Type B pancreatic cell (in vitro differentiated cells): ENCODE measurements at regions not wholly inside any gene's neighbourhood (a gene's known extent, or its start where the extent isn't known, plus 50 kb on each side); places are given as distances from the start of the nearest gene placed in this dataset.

Source experiments
- DNase-seq: peaks from one replicate; pipeline ENCODE4 v3.0.0; 2021; ENCODE audit warnings: mixed read lengths; ENCODE audit not compliant: unreplicated experiment; ENCODE audit errors: extremely low spot score
- H3K27ac Mint-ChIP-seq: 2 replicates; pipeline ENCODE4 v1.8.0; 2021; ENCODE audit warnings: mild to moderate bottlenecking, mixed read lengths
- H3K27me3 Mint-ChIP-seq: 2 replicates; pipeline ENCODE4 v1.8.0; 2021; ENCODE audit warnings: mixed read lengths
- H3K36me3 Mint-ChIP-seq: 2 replicates; pipeline ENCODE4 v1.8.0; 2021; ENCODE audit warnings: mixed read lengths
- H3K4me1 Mint-ChIP-seq: one replicate; pipeline ENCODE4 v1.8.0; 2021; ENCODE audit warnings: mixed read lengths; ENCODE audit not compliant: unreplicated experiment
- H3K4me3 Mint-ChIP-seq: 2 replicates; pipeline ENCODE4 v1.8.0; 2021; ENCODE audit warnings: mild to moderate bottlenecking, mixed read lengths
- H3K9me3 Mint-ChIP-seq: 2 replicates; pipeline ENCODE4 v1.8.0; 2021; ENCODE audit warnings: mixed read lengths
- CTCF ChIP-seq: fragments of 200-600 bp; sonication (generic); conservative IDR thresholded peaks from 2 replicates; pipeline ENCODE4 v1.5.0; 2021; ENCODE audit warnings: antibody characterized with exemption, mild to moderate bottlenecking

- no peaks in the 10 kb centered on the region for H3K9me3 Mint-ChIP-seq
- no peak overlapping the region for H3K4me3 Mint-ChIP-seq
- no peak for TF ChIP-seq CTCF
- H3K27me3 Mint-ChIP-seq = no peaks in the 10 kb centered on the region
- no peak for DNase-seq
- no peaks in the 10 kb centered on the region for H3K36me3 Mint-ChIP-seq
- peaks cover 19% of the 10 kb centered on the region for H3K4me1 Mint-ChIP-seq
- H3K27ac Mint-ChIP-seq = no peak overlapping the region
Observed at GRCh38 chr4:180770265-180770664, 1472.9 kb upstream of the TENM3 start.

GRCh38 chr4:180784940-180785339, 1458.3 kb upstream of the TENM3 start:
- no peak for DNase-seq
- H3K36me3 Mint-ChIP-seq = no peaks in the 10 kb centered on the region
- H3K9me3 Mint-ChIP-seq = peaks cover 6% of the 10 kb centered on the region
- no peak overlapping the region for H3K27ac Mint-ChIP-seq
- H3K27me3 Mint-ChIP-seq = no peaks in the 10 kb centered on the region
- TF ChIP-seq CTCF = no peak
- H3K4me3 Mint-ChIP-seq = no peak overlapping the region
- H3K4me1 Mint-ChIP-seq = no peaks in the 10 kb centered on the region

GRCh38 chr4:180788729-180789128, 1454.5 kb upstream of the TENM3 start:
- Mint-ChIP-seq H3K36me3 (no peaks in the 10 kb centered on the region), H3K27me3 (no peaks in the 10 kb centered on the region), H3K27ac (no peak overlapping the region), H3K9me3 (peaks cover 6% of the 10 kb centered on the region), H3K4me3 (no peak overlapping the region), H3K4me1 (no peaks in the 10 kb centered on the region)
- no peak for TF ChIP-seq CTCF
- no peak for DNase-seq

GRCh38 chr4:180789929-180790328, 1453.3 kb upstream of the TENM3 start:
- no peak for TF ChIP-seq CTCF
- Mint-ChIP-seq H3K4me1 (no peaks in the 10 kb centered on the region), H3K36me3 (no peaks in the 10 kb centered on the region), H3K4me3 (no peak overlapping the region), H3K27ac (no peak overlapping the region), H3K27me3 (no peaks in the 10 kb centered on the region), H3K9me3 (peaks cover 6% of the 10 kb centered on the region)
- DNase-seq = no peak

- no peak overlapping the region for H3K27ac Mint-ChIP-seq
- peaks cover 6% of the 10 kb centered on the region for H3K9me3 Mint-ChIP-seq
- DNase-seq = no peak
- no peaks in the 10 kb centered on the region for H3K27me3 Mint-ChIP-seq
- no peak overlapping the region for H3K4me3 Mint-ChIP-seq
- H3K4me1 Mint-ChIP-seq = no peaks in the 10 kb centered on the region
- no peaks in the 10 kb centered on the region for H3K36me3 Mint-ChIP-seq
- no peak for TF ChIP-seq CTCF
Observed at GRCh38 chr4:180790471-180790870, 1452.7 kb upstream of the TENM3 start.

GRCh38 chr4:180792541-180792940, 1450.7 kb upstream of the TENM3 start:
- Mint-ChIP-seq H3K9me3 (peaks cover 3% of the 10 kb centered on the region), H3K4me1 (no peaks in the 10 kb centered on the region), H3K4me3 (no peak overlapping the region), H3K27me3 (no peaks in the 10 kb centered on the region), H3K27ac (no peak overlapping the region), H3K36me3 (no peaks in the 10 kb centered on the region)
- TF ChIP-seq CTCF = no peak
- DNase-seq = no peak
